Testis (tissue), 2 donors: ENCODE measurements at regions not wholly inside any gene's neighbourhood (a gene's known extent, or its start where the extent isn't known, plus 50 kb on each side); places are given as distances from the start of the nearest gene placed in this dataset.

Experiments used
- DNase-seq: peaks from one replicate; pipeline ENCODE4 v3.0.0-alpha.2; 2019
- H3K27ac ChIP-seq, 2 donors: fragments of 200-600 bp; sonication (generic); one replicate each; pipeline ENCODE4 v1.5.1; 2019
- H3K27me3 ChIP-seq: fragments of 200-600 bp; sonication (generic); one replicate; pipeline ENCODE4 v1.5.1; 2019
- H3K36me3 ChIP-seq: fragments of 200-600 bp; sonication (generic); one replicate; pipeline ENCODE4 v1.5.1; 2017; ENCODE audit warnings: low read depth; ENCODE audit errors: missing control alignments
- H3K4me1 ChIP-seq: fragments of 200-600 bp; sonication (generic); one replicate; pipeline ENCODE4 v1.5.1; 2019
- H3K4me3 ChIP-seq, 2 donors: fragments of 200-600 bp; sonication (generic); one replicate each; pipeline ENCODE4 v1.5.1; 2017 to 2019
- H3K9me3 ChIP-seq: fragments of 200-600 bp; sonication (generic); one replicate; pipeline ENCODE4 v1.5.1; 2017
- POLR2A ChIP-seq: fragments of 450-650 bp; IDR thresholded peaks from one replicate; pipeline ENCODE4 v1.6.1; 2017; ENCODE audit warnings: antibody characterized with exemption, mild to moderate bottlenecking, moderate library complexity
- WGBS, 2 donors: methylation state at CpG; one replicate each; pipeline ENCODE4 v1.1.5; 2018; 5-methylcytosine and 5-hydroxymethylcytosine counted together
- intact Hi-C: fragments of 100-400 bp; cut with DNase I; formaldehyde crosslinking; loops from one replicate; pipeline ENCODE4 v1.15.1; 2023; ENCODE audit warnings: low total_unique reads
- TF ChIP-seq, protein P1 (sequence below), 3 experiments: fragments of 450-650 bp in 2 of 3; fragments of 200-600 bp in 1 of 3; sonication (generic) in 1 of 3; IDR thresholded peaks; one replicate each; pipeline ENCODE4 v1.5.1; 2016 to 2019; ENCODE audit warnings: antibody characterized with exemption in 3 of 3, mild to moderate bottlenecking in 2 of 3, moderate library complexity in 1 of 3

GRCh38 chr12:124718458-124718857 lies 145.2 kb downstream of the SCARB1 start:
- intact Hi-C loops: no loop called here

DNA sequence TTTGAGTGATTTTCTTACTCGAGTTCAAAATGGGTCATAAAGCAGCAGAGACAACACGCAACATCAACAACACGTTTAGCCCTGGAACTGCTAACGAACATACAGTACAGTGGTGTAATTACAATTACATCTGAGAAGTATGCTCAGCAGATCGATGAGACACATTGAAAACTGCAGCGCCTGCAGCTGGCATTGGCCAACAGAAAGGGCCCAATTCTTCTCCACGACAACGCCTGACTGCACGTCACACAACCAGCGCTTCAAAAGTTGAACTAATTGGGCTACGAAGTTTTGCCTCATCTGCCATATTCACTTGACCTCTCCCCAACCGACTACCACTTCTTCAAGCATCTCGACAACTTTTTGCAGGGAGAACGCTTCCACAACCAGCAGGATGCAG lies 145.6 kb downstream of the SCARB1 start:
- DNase-seq: no peak
- H3K4me1 ChIP-seq: peaks cover 14% of the 10 kb centered on the region

More at GRCh38 chr12:124718458-124718857, 145.2 kb downstream of the SCARB1 start:
- WGBS, 2 donors: 91 to 93% methylated on average over 8 of the region's 8 CpGs
- H3K4me3 ChIP-seq: no peak overlapping the region
- H3K9me3 ChIP-seq: no peaks in the 10 kb centered on the region
- no peaks in the 10 kb centered on the region for H3K36me3 ChIP-seq
- peaks cover 14% of the 10 kb centered on the region for H3K4me1 ChIP-seq
- no peaks in the 10 kb centered on the region for H3K27me3 ChIP-seq
- DNase-seq: no peak
- H3K27ac ChIP-seq: no peak overlapping the region
- TF ChIP-seq POLR2A: no peak
- TF ChIP-seq, protein P1, sequence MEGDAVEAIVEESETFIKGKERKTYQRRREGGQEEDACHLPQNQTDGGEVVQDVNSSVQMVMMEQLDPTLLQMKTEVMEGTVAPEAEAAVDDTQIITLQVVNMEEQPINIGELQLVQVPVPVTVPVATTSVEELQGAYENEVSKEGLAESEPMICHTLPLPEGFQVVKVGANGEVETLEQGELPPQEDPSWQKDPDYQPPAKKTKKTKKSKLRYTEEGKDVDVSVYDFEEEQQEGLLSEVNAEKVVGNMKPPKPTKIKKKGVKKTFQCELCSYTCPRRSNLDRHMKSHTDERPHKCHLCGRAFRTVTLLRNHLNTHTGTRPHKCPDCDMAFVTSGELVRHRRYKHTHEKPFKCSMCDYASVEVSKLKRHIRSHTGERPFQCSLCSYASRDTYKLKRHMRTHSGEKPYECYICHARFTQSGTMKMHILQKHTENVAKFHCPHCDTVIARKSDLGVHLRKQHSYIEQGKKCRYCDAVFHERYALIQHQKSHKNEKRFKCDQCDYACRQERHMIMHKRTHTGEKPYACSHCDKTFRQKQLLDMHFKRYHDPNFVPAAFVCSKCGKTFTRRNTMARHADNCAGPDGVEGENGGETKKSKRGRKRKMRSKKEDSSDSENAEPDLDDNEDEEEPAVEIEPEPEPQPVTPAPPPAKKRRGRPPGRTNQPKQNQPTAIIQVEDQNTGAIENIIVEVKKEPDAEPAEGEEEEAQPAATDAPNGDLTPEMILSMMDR (IDR thresholded peaks at IDR 0.05): no peak

DNA sequence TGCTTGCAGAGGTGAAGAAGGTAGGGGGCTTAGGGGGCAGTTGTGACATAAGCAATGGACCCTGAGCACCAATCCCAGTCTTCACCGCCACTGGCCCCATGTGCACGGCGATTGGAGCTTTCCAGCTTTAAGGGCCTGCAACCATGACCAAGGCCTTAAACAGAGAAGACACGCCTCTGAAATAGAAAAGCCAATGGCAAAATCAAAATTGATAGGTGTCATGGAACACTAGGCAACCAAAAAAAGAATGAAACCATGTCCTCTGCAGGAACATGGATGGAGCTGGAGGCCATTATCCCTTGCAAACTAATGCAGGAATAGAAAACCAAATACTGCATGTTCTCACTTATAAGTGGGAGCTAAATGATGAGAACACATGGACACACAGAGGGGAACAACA lies 146.3 kb downstream of the SCARB1 start:
- Histone ChIP-seq H3K27ac (no peak overlapping the region), H3K36me3 (no peaks in the 10 kb centered on the region), H3K4me1 (peaks cover 14% of the 10 kb centered on the region), H3K4me3 (no peak overlapping the region), H3K9me3 (no peaks in the 10 kb centered on the region), H3K27me3 (no peaks in the 10 kb centered on the region)
- TF ChIP-seq, protein P1 (IDR thresholded peaks at IDR 0.05): no peak
- TF ChIP-seq POLR2A: no peak
- no peak for DNase-seq
- intact Hi-C loops: no loop called here
- 97 to 100% methylated on average over 2 to 4 of the region's 4 CpGs for whole genome bisulfite sequencing, 2 donors

More for the DNA sequence above, 145.6 kb downstream of the SCARB1 start:
- no peaks in the 10 kb centered on the region for H3K36me3 ChIP-seq
- no peak overlapping the region for H3K27ac ChIP-seq
- intact Hi-C loops: no loop called here
- H3K9me3 ChIP-seq: no peaks in the 10 kb centered on the region
- TF ChIP-seq, protein P1 (IDR thresholded peaks at IDR 0.05): no peak
- TF ChIP-seq POLR2A: no peak
- 92 to 93% methylated on average over 14 of the region's 14 CpGs for WGBS, 2 donors
- no peak overlapping the region for H3K4me3 ChIP-seq
- H3K27me3 ChIP-seq: no peaks in the 10 kb centered on the region

- WGBS, 2 donors: 90 to 95% methylated on average over 18 to 22 of the region's 22 CpGs
These were observed 147.2 kb downstream of the SCARB1 start for GRCh38 chr12:124716208-124717130.

More at GRCh38 chr12:124716208-124717130, 147.2 kb downstream of the SCARB1 start:
- Histone ChIP-seq H3K27ac (no peak overlapping the region), H3K4me1 (peaks cover 14% of the 10 kb centered on the region), H3K9me3 (no peaks in the 10 kb centered on the region), H3K27me3 (no peaks in the 10 kb centered on the region), H3K4me3 (no peak overlapping the region), H3K36me3 (no peaks in the 10 kb centered on the region)
- no peak for DNase-seq
- intact Hi-C loops: no loop called here
- no peak for TF ChIP-seq POLR2A
- TF ChIP-seq, protein P1 (IDR thresholded peaks at IDR 0.05): no peak
